ENCODE measurements at regions not wholly inside any gene's neighbourhood (a gene's known extent, or its start where the extent isn't known, plus 50 kb on each side); places are given as distances from the start of the nearest gene placed in this dataset.
"Not testable (repeated sequence)": the region's sequence is repeated elsewhere in the genome, so short reads cannot be mapped to it uniquely, and the experiment has no call there.

- Histone ChIP-seq H3K4me1 (no peaks in the 10 kb centered on the region), H3K27me3 (no peaks in the 10 kb centered on the region), H3K36me3 (no peaks in the 10 kb centered on the region), H3K27ac (no peak overlapping the region), H3K9me3 (no peaks in the 10 kb centered on the region), H3K4me3 (no peak overlapping the region)
- no peak for DNase-seq (ENCODE audit: low spot score)
- TF ChIP-seq, protein P1, sequence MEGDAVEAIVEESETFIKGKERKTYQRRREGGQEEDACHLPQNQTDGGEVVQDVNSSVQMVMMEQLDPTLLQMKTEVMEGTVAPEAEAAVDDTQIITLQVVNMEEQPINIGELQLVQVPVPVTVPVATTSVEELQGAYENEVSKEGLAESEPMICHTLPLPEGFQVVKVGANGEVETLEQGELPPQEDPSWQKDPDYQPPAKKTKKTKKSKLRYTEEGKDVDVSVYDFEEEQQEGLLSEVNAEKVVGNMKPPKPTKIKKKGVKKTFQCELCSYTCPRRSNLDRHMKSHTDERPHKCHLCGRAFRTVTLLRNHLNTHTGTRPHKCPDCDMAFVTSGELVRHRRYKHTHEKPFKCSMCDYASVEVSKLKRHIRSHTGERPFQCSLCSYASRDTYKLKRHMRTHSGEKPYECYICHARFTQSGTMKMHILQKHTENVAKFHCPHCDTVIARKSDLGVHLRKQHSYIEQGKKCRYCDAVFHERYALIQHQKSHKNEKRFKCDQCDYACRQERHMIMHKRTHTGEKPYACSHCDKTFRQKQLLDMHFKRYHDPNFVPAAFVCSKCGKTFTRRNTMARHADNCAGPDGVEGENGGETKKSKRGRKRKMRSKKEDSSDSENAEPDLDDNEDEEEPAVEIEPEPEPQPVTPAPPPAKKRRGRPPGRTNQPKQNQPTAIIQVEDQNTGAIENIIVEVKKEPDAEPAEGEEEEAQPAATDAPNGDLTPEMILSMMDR (IDR thresholded peaks at IDR 0.05): no peak
These were observed 220.6 kb downstream of the CDRT15L2 start for GRCh38 chr17:20800146-20800545.

- H3K27ac ChIP-seq: no peak overlapping the region
- TF ChIP-seq, protein P1 (IDR thresholded peaks at IDR 0.05): no peak
- H3K4me3 ChIP-seq: no peak overlapping the region
- no peaks in the 10 kb centered on the region for H3K4me1 ChIP-seq
- H3K27me3 ChIP-seq: no peaks in the 10 kb centered on the region
- H3K36me3 ChIP-seq: no peaks in the 10 kb centered on the region
- no peak for DNase-seq (ENCODE audit: low spot score)
- peaks cover 0 to 15% of the 10 kb centered on the region in 2 donors for H3K9me3 ChIP-seq
These were observed 226.2 kb downstream of the CDRT15L2 start for GRCh38 chr17:20805751-20806150.

GRCh38 chr17:20807566-20807965 is 228.0 kb downstream of the CDRT15L2 start:
- H3K27ac ChIP-seq; H3K4me3 ChIP-seq; DNase-seq (ENCODE audit: low spot score); H3K27me3 ChIP-seq; H3K4me1 ChIP-seq; H3K36me3 ChIP-seq: not testable (repeated sequence)
- H3K9me3 ChIP-seq: peaks cover 0 to 15% of the 10 kb centered on the region in 2 donors

GRCh38 chr17:20815410-20815809 is 227.4 kb downstream of the USP22 start:
- not testable (repeated sequence) for H3K4me3 ChIP-seq; H3K9me3 ChIP-seq; H3K36me3 ChIP-seq; H3K27me3 ChIP-seq; H3K27ac ChIP-seq; DNase-seq (ENCODE audit: low spot score); H3K4me1 ChIP-seq

DNA sequence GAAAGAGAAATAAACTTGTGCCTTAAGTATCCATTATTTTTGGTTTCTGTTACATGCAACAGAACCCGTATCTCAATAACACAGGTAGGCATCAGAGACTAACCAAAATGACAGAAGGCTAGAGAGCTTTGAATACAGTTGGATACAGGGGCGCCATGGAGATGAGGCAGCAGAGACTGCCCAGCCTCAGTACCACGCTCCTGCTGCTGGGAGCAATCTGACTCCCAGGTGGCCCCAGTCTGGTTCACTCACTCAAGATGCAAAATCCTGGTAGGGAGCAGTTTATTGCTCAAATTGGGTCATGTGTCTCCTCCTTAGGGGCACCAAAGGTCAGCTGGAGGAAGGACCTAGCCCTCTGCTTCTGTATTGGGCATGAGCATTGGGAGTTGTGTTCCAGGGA is 218.9 kb downstream of the USP22 start:
- DNase-seq (ENCODE audit: low spot score): no peak
- Histone ChIP-seq H3K27ac (no peak overlapping the region), H3K4me1 (no peaks in the 10 kb centered on the region), H3K4me3 (no peak overlapping the region), H3K36me3 (no peaks in the 10 kb centered on the region), H3K9me3 (no peaks in the 10 kb centered on the region), H3K27me3 (no peaks in the 10 kb centered on the region)
- TF ChIP-seq, protein P1 (IDR thresholded peaks at IDR 0.05): no peak

DNA sequence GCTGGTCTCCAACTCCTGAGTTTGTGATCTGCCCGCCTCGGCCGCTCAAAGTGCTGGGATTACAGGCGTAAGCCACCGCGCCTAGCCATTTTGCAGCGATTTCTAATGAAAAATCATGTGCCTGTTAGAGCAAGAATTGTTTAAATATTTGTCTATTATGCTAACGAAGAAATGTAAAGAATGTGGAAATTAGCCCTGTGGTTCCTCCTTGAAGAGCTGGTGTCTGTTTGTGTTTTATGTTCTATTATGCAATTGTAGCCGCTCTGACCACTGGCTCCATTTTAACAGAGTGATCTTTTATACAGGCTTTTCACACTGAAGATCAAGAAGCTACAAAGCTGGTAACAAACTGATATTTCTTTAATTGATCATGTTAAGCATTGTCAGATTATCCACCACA is 217.3 kb downstream of the USP22 start:
- Histone ChIP-seq H3K27me3 (no peaks in the 10 kb centered on the region), H3K36me3 (no peaks in the 10 kb centered on the region)
- DNase-seq (ENCODE audit: low spot score): no peak

GRCh38 chr17:20840453-20840852 is 202.4 kb downstream of the USP22 start:
- not testable (repeated sequence) for H3K36me3 ChIP-seq; DNase-seq (ENCODE audit: low spot score); H3K27ac ChIP-seq; H3K9me3 ChIP-seq
- H3K27me3 ChIP-seq: peaks cover 0 to 14% of the 10 kb centered on the region in 2 donors
- H3K4me1 ChIP-seq: peaks cover 0 to 12% of the 10 kb centered on the region in 2 donors
- peak overlapping the region in 1 of 2 donors; percentile 37 for H3K4me3 ChIP-seq

More for the DNA sequence above, 217.3 kb downstream of the USP22 start:
- Histone ChIP-seq H3K4me1 (no peaks in the 10 kb centered on the region), H3K4me3 (no peak overlapping the region), H3K9me3 (no peaks in the 10 kb centered on the region), H3K27ac (no peak overlapping the region)
- TF ChIP-seq, protein P1 (IDR thresholded peaks at IDR 0.05): no peak

- DNase-seq (ENCODE audit: low spot score); H3K9me3 ChIP-seq; H3K36me3 ChIP-seq; H3K27ac ChIP-seq: not testable (repeated sequence)
- Histone ChIP-seq H3K4me1 (peaks cover 0 to 12% of the 10 kb centered on the region in 2 donors), H3K4me3 (peak overlapping the region in 1 of 2 donors; percentile 37), H3K27me3 (peaks cover 0 to 14% of the 10 kb centered on the region in 2 donors)
These were observed 201.6 kb downstream of the USP22 start for GRCh38 chr17:20840987-20841865.

GRCh38 chr17:20842012-20842411 is 200.8 kb downstream of the USP22 start:
- not testable (repeated sequence) for H3K36me3 ChIP-seq; H3K9me3 ChIP-seq; H3K27ac ChIP-seq; H3K4me3 ChIP-seq; DNase-seq (ENCODE audit: low spot score)
- H3K27me3 ChIP-seq: peaks cover 0 to 14% of the 10 kb centered on the region in 2 donors
- peaks cover 0 to 12% of the 10 kb centered on the region in 2 donors for H3K4me1 ChIP-seq

DNA sequence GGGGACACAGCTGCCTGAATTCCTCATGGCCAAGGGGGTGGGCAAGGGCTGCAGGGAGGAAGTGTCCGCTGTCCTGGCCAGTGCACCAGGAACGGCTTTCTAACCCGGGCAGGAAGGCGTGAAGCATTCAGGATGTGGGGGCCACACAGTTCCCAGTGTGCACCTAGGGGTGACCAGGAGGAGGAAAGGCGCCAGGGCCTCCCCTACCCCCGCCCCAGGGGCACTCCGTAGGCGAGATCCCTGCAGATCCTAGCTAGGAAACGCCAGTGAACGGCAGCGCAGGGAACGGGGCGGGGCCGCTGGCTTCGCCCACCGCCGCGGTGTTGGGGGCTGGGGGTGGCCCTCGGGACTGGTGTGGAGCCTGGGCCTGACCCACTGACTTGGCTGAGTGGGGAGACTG is 199.6 kb downstream of the USP22 start:
- H3K9me3 ChIP-seq; H3K27ac ChIP-seq; DNase-seq (ENCODE audit: low spot score); H3K36me3 ChIP-seq: not testable (repeated sequence)
- H3K4me3 ChIP-seq: peak overlapping the region in 1 of 2 donors; percentile 37
- H3K27me3 ChIP-seq: peaks cover 0 to 14% of the 10 kb centered on the region in 2 donors
- peaks cover 0 to 12% of the 10 kb centered on the region in 2 donors for H3K4me1 ChIP-seq

All from right atrium auricular region (tissue), 2 donors.